Kidney epithelial cell (primary cell): ENCODE measurements at regions not wholly inside any gene's neighbourhood (a gene's known extent, or its start where the extent isn't known, plus 50 kb on each side); places are given as distances from the start of the nearest gene placed in this dataset.

Source experiments
- DNase-seq: peaks from one replicate; pipeline ENCODE4 v3.0.0-alpha.2; 2010; ENCODE audit warnings: low read depth
- H3K27me3 ChIP-seq: 2 replicates; pipeline ENCODE4 v1.6.0; 2011; ENCODE audit warnings: low read length; ENCODE audit not compliant: control insufficient read depth, insufficient read depth
- H3K36me3 ChIP-seq: 2 replicates; pipeline ENCODE4 v1.5.1; 2011; ENCODE audit warnings: low read length; ENCODE audit not compliant: control insufficient read depth, insufficient read depth
- H3K4me3 ChIP-seq: 2 replicates; pipeline ENCODE4 v1.5.1; 2011; ENCODE audit warnings: low read depth, mild to moderate bottlenecking, control low read depth, low read length
- TF ChIP-seq, protein P1 (sequence below): IDR thresholded peaks from 2 replicates; pipeline ENCODE4 v1.5.1; 2011; ENCODE audit warnings: mild to moderate bottlenecking, moderate library complexity, low read length, control low read depth, inconsistent platforms; ENCODE audit not compliant: insufficient read depth, poor library complexity, severe bottlenecking

DNA sequence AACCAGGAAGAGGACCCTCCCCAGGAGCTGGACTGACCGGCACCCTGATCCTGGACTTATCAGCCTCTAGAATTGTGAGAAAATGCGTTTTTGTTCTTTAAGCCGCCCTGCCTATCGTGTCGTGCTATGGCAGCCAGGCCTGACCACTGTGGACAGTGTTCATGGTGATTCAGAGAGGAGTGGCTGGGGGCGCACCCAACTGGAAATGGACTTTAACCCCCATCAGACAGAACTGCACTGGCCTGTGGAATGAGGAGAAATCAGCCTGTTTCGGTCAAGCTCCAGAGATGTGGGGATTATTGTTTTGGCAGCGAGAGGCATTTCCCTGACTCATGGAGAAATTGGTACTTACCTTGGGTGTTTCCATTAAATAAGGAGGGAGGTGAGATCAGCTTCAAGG is 1437.8 kb downstream of the BRD1 start:
- Histone ChIP-seq H3K36me3 (no peaks in the 10 kb centered on the region), H3K4me3 (no peak overlapping the region), H3K27me3 (no peaks in the 10 kb centered on the region)
- TF ChIP-seq, protein P1, sequence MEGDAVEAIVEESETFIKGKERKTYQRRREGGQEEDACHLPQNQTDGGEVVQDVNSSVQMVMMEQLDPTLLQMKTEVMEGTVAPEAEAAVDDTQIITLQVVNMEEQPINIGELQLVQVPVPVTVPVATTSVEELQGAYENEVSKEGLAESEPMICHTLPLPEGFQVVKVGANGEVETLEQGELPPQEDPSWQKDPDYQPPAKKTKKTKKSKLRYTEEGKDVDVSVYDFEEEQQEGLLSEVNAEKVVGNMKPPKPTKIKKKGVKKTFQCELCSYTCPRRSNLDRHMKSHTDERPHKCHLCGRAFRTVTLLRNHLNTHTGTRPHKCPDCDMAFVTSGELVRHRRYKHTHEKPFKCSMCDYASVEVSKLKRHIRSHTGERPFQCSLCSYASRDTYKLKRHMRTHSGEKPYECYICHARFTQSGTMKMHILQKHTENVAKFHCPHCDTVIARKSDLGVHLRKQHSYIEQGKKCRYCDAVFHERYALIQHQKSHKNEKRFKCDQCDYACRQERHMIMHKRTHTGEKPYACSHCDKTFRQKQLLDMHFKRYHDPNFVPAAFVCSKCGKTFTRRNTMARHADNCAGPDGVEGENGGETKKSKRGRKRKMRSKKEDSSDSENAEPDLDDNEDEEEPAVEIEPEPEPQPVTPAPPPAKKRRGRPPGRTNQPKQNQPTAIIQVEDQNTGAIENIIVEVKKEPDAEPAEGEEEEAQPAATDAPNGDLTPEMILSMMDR, result no peak
- DNase-seq, result no peak

DNA sequence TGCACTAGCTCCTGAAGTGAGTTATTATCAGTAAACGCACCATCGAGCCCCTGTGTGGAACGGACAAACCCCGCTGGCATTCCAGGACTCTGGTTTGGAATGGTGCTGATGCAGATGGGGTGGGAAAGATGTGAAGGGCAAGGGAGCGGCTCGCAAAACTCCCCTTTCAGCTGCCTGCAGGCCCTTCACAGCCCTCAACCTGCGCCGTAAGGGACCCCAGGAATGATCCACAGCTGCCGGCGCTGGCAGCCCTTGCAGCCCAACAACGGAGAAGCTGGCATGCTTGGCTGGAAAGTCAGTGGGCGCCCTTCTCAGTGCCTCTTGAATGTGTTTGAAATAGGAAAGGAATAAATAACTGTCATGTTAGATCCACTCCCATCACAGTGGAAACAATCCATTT is 1445.5 kb downstream of the BRD1 start:
- H3K36me3 ChIP-seq, result no peaks in the 10 kb centered on the region
- H3K27me3 ChIP-seq, result no peaks in the 10 kb centered on the region
- no peak for DNase-seq
- TF ChIP-seq, protein P1, result no peak
- no peak overlapping the region for H3K4me3 ChIP-seq

DNA sequence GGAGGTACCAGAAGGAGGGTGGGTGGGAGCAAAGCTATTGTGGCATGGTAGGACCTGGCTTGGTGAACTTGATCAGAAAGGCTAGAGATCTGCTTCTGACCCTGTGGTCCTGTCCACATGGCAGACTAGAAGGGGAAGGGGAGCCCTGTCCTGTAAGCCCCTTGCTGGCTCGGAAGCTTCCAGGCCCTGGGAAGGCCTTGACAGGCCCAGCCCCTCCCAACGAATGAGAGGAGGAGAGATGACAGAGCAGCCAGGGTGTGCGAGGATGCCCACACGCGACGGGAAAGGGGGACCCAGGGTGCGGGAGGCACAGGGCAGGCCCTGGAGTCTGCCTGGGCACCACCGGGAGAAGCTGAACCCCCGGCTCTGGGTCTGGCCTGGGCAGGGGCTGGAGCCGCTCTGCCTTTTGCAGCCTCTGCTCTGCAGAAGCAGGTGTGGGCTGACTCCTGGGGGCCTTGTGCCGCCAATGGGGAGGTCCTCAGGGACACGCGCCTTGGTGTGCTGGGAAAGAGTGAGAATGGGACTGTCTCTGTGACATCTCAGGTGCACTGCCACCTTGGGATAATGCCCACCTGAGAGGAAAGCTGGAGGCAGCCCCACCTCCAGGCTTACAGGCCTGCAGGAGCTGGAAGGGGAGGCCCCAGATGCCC is 1447.5 kb downstream of the BRD1 start:
- H3K4me3 ChIP-seq, result no peak overlapping the region
- no peaks in the 10 kb centered on the region for H3K36me3 ChIP-seq
- TF ChIP-seq, protein P1, result no peak
- no peak for DNase-seq
- H3K27me3 ChIP-seq, result no peaks in the 10 kb centered on the region

DNA sequence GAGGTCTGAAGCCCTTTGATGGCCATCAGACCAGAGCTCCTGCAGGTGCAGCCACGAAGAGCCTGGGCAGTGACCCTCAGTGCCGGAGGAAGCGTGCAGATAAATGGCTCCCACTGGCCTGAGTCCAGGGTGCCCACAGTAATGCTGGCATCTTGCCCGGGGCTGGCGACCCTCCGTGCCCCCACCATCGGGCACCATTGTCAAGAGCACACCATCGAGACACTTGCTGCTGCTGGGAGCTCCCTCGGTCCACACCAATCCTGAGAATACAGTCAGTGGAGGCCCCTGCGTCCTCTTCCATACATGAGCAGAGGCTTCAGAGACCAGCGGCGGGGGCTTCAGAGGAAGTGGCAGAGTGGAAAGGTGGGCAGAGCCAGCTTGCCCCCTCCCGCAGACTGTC is 1448.3 kb downstream of the BRD1 start:
- H3K36me3 ChIP-seq, result no peaks in the 10 kb centered on the region
- no peak for DNase-seq
- H3K4me3 ChIP-seq, result no peak overlapping the region
- H3K27me3 ChIP-seq, result no peaks in the 10 kb centered on the region
- TF ChIP-seq, protein P1, result no peak

DNA sequence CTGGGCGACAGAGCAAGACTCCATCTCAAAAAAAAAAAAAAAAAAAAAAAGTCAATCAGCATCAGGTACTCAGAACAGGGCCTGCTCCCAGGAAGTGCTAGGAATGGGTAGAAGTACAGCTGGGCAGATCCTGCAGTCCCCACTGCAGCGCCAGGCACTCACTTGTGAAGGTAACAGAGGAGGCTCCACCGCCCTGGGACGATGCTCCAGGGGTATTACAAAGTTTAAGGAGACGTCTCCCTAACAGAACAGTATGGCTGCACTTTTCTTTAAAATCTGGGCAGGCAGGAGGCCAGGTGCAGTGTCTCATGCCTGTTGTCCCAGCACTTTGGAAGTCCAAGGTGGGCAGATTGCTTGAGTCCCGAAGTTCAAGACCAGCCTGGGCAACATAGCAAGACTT is 1449.0 kb downstream of the BRD1 start:
- DNase-seq, result no peak
- TF ChIP-seq, protein P1, result no peak
- Histone ChIP-seq H3K4me3 (no peak overlapping the region), H3K36me3 (no peaks in the 10 kb centered on the region), H3K27me3 (no peaks in the 10 kb centered on the region)

DNA sequence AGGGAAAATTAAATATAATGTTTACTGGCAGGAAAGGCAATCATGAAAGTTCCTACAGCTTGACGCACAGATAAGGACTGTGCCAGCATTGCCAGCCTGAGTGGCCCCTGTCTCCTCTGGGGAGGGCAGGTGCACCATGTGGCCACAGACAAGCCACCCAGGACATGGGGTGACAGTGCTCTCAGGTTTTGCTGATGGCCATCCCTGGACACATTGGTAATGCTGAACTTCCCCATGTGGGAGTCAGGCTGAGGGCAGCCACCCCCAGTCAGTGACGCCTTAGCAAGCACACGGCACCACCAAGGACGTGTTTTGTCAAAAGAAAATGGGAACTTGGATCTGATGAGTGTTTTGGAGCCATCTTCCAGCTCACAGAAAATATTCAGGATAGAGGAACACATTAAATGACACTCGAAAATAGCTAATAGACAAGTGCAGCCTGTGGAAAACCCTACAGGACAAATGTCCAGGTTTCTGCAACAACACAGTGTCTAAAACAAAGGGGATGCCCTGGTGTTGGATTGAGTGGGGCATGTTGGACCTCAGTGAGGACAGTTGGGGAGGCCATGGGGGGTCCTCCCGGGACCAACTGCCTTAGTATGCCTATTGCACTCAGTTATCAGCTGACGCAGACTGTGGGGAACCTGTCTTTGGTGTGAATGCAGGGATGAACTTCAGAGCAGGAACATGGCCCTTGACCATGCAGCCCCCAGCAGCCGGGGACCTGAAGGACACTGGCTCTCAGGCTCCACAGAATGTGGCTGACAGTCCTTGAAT is 1450.5 kb downstream of the BRD1 start:
- TF ChIP-seq, protein P1, result no peak
- Histone ChIP-seq H3K36me3 (no peaks in the 10 kb centered on the region), H3K4me3 (no peak overlapping the region), H3K27me3 (no peaks in the 10 kb centered on the region)
- DNase-seq, result no peak
